Upper lobe of left lung (tissue), 4 donors: ENCODE measurements at regions not wholly inside any gene's neighbourhood (a gene's known extent, or its start where the extent isn't known, plus 50 kb on each side); places are given as distances from the start of the nearest gene placed in this dataset.

Experiments
- CTCF ChIP-seq, 6 experiments: fragments of 450-650 bp in 4 of 6; fragments of 200-600 bp in 2 of 6; sonication (generic) in 2 of 6; IDR thresholded peaks; one replicate each; pipeline ENCODE4 v1.5.1; 2016 to 2019; ENCODE audit warnings: antibody characterized with exemption in 6 of 6
- POLR2AphosphoS5 ChIP-seq, 2 donors: sonication (generic); formaldehyde crosslinking; IDR thresholded peaks; one replicate each; pipeline ENCODE4 v1.5.1; 2017; ENCODE audit warnings: antibody characterized with exemption in 2 of 2

- no peak for TF ChIP-seq CTCF (IDR thresholded peaks at IDR 0.05)
- no peak for TF ChIP-seq POLR2AphosphoS5 (IDR thresholded peaks at IDR 0.05)
Measured at GRCh38 chr16:55250701-55251100, 73.3 kb upstream of the IRX6 start.
